Mucosa of descending colon (tissue), 3 donors: ENCODE measurements at regions not wholly inside any gene's neighbourhood (a gene's known extent, or its start where the extent isn't known, plus 50 kb on each side); places are given as distances from the start of the nearest gene placed in this dataset.

Source experiments
- ATAC-seq: fragments of 200-7000 bp; cut with Tn5 transposase; one replicate; pipeline ENCODE4 v1.9.1; 2020; ENCODE audit warnings: mild to moderate bottlenecking, moderate library complexity
- DNase-seq, 3 donors: peaks; one replicate each; pipeline ENCODE4 v3.0.0-alpha.2; 2020
- H3K36me3 ChIP-seq: fragments of 200-600 bp; one replicate; pipeline ENCODE4 v1.8.0; 2021; ENCODE audit warnings: low read depth, mild to moderate bottlenecking
- H3K4me1 ChIP-seq: fragments of 200-600 bp; one replicate; pipeline ENCODE4 v1.8.0; 2021; ENCODE audit warnings: low read depth, mild to moderate bottlenecking
- H3K4me3 ChIP-seq: fragments of 200-600 bp; one replicate; pipeline ENCODE4 v1.8.0; 2021; ENCODE audit warnings: mild to moderate bottlenecking
- H3K9me3 ChIP-seq: fragments of 200-600 bp; one replicate; pipeline ENCODE4 v1.8.0; 2021; ENCODE audit warnings: mild to moderate bottlenecking
- CTCF ChIP-seq: fragments of 200-600 bp; IDR thresholded peaks from one replicate; pipeline ENCODE4 v1.8.0; 2022; ENCODE audit warnings: antibody characterized with exemption, mild to moderate bottlenecking
- intact Hi-C, 2 donors: fragments of 100-400 bp; cut with DNase I in 1 of 2; cut with micrococcal nuclease in 1 of 2; formaldehyde crosslinking; loops; one replicate each; pipeline versions ENCODE4 v1.11.0 to v1.11.1; 2022; cut with DNase I, micrococcal nuclease
- donor health status: DM: no; HTN: no; CAD: no; lungs with moderate emphysema.
- donor health status: DM: no; HTN: no; CAD: no.
- donor health status: DM: no; HTN: yes; CAD: no.

GRCh38 chr10:90042075-90042474 is 340.7 kb downstream of the KIF20B start:
- Histone ChIP-seq H3K36me3 (no peaks in the 10 kb centered on the region), H3K4me3 (no peak overlapping the region), H3K4me1 (no peaks in the 10 kb centered on the region), H3K9me3 (no peaks in the 10 kb centered on the region)
- TF ChIP-seq CTCF, result no peak
- no peak for ATAC-seq
- intact Hi-C loops, result no loop called here
- no peak for DNase-seq

- no peak for DNase-seq
- Histone ChIP-seq H3K9me3 (no peaks in the 10 kb centered on the region), H3K4me1 (no peaks in the 10 kb centered on the region), H3K4me3 (no peak overlapping the region), H3K36me3 (no peaks in the 10 kb centered on the region)
- TF ChIP-seq CTCF, result no peak
- ATAC-seq, result no peak
- intact Hi-C loops, result no loop called here
Observed at GRCh38 chr10:90047243-90047729, 345.9 kb downstream of the KIF20B start.

GRCh38 chr10:90051053-90051452 is 349.7 kb downstream of the KIF20B start:
- Histone ChIP-seq H3K36me3 (no peaks in the 10 kb centered on the region), H3K4me1 (no peaks in the 10 kb centered on the region), H3K9me3 (no peaks in the 10 kb centered on the region), H3K4me3 (no peak overlapping the region)
- TF ChIP-seq CTCF, result no peak
- no peak for ATAC-seq
- no peak for DNase-seq
- intact Hi-C loops, result no loop called here

- Histone ChIP-seq H3K4me1 (no peaks in the 10 kb centered on the region), H3K4me3 (no peak overlapping the region), H3K9me3 (no peaks in the 10 kb centered on the region), H3K36me3 (no peaks in the 10 kb centered on the region)
- intact Hi-C loops, result no loop called here
- ATAC-seq, result no peak
- TF ChIP-seq CTCF, result no peak
- DNase-seq, result no peak
Observed at GRCh38 chr10:90051474-90051873, 350.1 kb downstream of the KIF20B start.

- no peak for DNase-seq
- Histone ChIP-seq H3K4me1 (no peaks in the 10 kb centered on the region), H3K4me3 (no peak overlapping the region), H3K36me3 (no peaks in the 10 kb centered on the region), H3K9me3 (no peaks in the 10 kb centered on the region)
- ATAC-seq, result no peak
- intact Hi-C loops, result no loop called here
- TF ChIP-seq CTCF, result no peak
Observed at GRCh38 chr10:90062786-90063185, 361.4 kb downstream of the KIF20B start.

GRCh38 chr10:90064295-90064694 is 362.9 kb downstream of the KIF20B start:
- DNase-seq (no peak), ATAC-seq (no peak)
- Histone ChIP-seq H3K36me3 (no peaks in the 10 kb centered on the region), H3K4me3 (no peak overlapping the region), H3K4me1 (no peaks in the 10 kb centered on the region), H3K9me3 (no peaks in the 10 kb centered on the region)
- no peak for TF ChIP-seq CTCF
- intact Hi-C loops, result no loop called here
